ENCODE measurements at regions not wholly inside any gene's neighbourhood (a gene's known extent, or its start where the extent isn't known, plus 50 kb on each side); places are given as distances from the start of the nearest gene placed in this dataset.

DNA sequence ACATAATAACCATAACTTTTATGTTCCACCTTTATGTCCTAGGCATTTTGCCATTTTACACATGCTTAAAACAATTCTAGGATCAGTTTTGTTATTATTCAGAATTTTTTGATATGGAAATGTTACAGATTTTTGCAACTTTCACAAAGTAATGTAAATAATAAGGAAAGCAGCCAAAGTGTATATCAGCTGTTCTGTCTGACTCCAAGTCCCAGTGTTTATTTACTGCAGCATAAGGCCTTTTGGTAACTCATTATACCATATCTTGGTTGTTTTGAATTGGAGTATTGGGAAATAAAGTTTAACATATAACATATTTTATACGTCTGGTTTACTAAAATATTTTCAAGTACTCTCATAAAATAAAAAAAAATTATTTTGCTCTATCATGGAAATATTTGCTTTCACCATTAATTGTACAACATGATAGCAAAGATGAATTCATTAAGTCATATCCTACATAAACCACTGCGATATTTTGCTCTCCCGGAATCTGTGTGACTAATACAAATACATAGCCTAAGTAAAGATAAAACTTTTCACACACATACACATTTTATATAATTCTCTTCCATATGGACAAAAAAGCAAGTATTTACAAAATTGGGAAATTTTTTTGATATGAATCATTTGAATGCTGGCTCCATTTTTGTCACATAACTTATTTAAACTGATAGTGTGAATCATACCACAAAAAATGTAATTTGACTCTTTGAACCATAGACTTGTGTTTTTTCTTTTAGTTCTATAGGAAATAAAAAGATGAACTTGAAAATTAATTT lies 399.0 kb downstream of the PABPC4L start:
- DNase-seq (ENCODE audit: low read depth, low spot score): no peak
- no peaks in the 10 kb centered on the region for H3K36me3 ChIP-seq (ENCODE audit: insufficient read depth, insufficient read length, low read length)
- no peak overlapping the region for H3K9ac ChIP-seq (ENCODE audit: insufficient read length, low read depth)
- TF ChIP-seq YY1 (IDR thresholded peaks at IDR 0.05; ENCODE audit: insufficient read depth, insufficient read length) (no peak), ZNF274 (IDR thresholded peaks at IDR 0.05; ENCODE audit: low read depth, low read length) (no peak), SUZ12 (IDR thresholded peaks at IDR 0.05; ENCODE audit: extremely low read depth, insufficient read depth, insufficient read length) (no peak)
- H3K9me3 ChIP-seq (ENCODE audit: insufficient read depth, low read length): no peaks in the 10 kb centered on the region
- H3K4me1 ChIP-seq (ENCODE audit: insufficient read depth, insufficient read length): no peaks in the 10 kb centered on the region
- no peak overlapping the region for H3K4me3 ChIP-seq (ENCODE audit: insufficient read length, low read depth)
- H3K27me3 ChIP-seq (ENCODE audit: insufficient read depth, insufficient read length): no peaks in the 10 kb centered on the region

GRCh38 chr4:133801883-133802282 lies 399.7 kb downstream of the PABPC4L start:
- TF ChIP-seq SUZ12 (IDR thresholded peaks at IDR 0.05; ENCODE audit: extremely low read depth, insufficient read depth, insufficient read length) (no peak), ZNF274 (IDR thresholded peaks at IDR 0.05; ENCODE audit: low read depth, low read length) (no peak), YY1 (IDR thresholded peaks at IDR 0.05; ENCODE audit: insufficient read depth, insufficient read length) (no peak)
- no peaks in the 10 kb centered on the region for H3K4me1 ChIP-seq (ENCODE audit: insufficient read depth, insufficient read length)
- peak; percentile 8 for DNase-seq (ENCODE audit: low read depth, low spot score)

GRCh38 chr4:133800966-133801365 lies 400.6 kb downstream of the PABPC4L start:
- Histone ChIP-seq H3K4me1 (ENCODE audit: insufficient read depth, insufficient read length) (no peaks in the 10 kb centered on the region), H3K4me3 (ENCODE audit: insufficient read length, low read depth) (no peak overlapping the region), H3K9ac (ENCODE audit: insufficient read length, low read depth) (no peak overlapping the region), H3K27me3 (ENCODE audit: insufficient read depth, insufficient read length) (no peaks in the 10 kb centered on the region), H3K36me3 (ENCODE audit: insufficient read depth, insufficient read length, low read length) (no peaks in the 10 kb centered on the region), H3K9me3 (ENCODE audit: insufficient read depth, low read length) (no peaks in the 10 kb centered on the region)
- TF ChIP-seq YY1 (IDR thresholded peaks at IDR 0.05; ENCODE audit: insufficient read depth, insufficient read length): no peak
- TF ChIP-seq SUZ12 (IDR thresholded peaks at IDR 0.05; ENCODE audit: extremely low read depth, insufficient read depth, insufficient read length): no peak
- no peak for TF ChIP-seq ZNF274 (IDR thresholded peaks at IDR 0.05; ENCODE audit: low read depth, low read length)
- DNase-seq (ENCODE audit: low read depth, low spot score): no peak

More at GRCh38 chr4:133801883-133802282, 399.7 kb downstream of the PABPC4L start:
- Histone ChIP-seq H3K9me3 (ENCODE audit: insufficient read depth, low read length) (no peaks in the 10 kb centered on the region), H3K9ac (ENCODE audit: insufficient read length, low read depth) (no peak overlapping the region), H3K36me3 (ENCODE audit: insufficient read depth, insufficient read length, low read length) (no peaks in the 10 kb centered on the region), H3K4me3 (ENCODE audit: insufficient read length, low read depth) (no peak overlapping the region), H3K27me3 (ENCODE audit: insufficient read depth, insufficient read length) (no peaks in the 10 kb centered on the region)

DNA sequence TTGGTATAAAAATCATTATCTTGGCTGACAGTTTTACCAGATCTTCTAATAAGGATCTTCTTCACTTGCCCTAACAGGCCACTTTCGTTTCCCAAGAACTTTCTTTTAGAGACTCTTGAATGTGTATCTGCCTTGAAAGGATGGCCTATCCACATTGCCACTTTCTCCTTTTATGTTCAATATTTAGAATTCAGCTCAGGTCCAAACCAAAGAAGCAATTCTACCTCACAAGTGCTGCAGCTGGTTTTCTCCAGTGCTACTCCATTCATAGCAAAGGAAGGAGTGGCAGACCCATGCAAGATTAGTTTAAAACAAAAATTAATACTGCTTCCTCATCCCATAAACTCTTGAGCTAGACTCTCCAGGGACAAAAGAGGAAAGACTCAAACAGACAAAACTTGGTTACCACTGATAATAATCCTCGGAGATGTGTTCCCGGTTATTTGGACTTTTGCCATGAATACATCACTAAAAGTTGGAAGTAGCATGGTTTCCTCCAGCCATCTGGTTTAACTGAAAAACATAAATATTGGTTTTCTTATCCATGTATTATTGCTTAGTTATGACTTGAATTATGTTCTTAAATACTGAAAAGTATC lies 401.8 kb downstream of the PABPC4L start:
- Histone ChIP-seq H3K4me3 (ENCODE audit: insufficient read length, low read depth) (no peak overlapping the region), H3K36me3 (ENCODE audit: insufficient read depth, insufficient read length, low read length) (no peaks in the 10 kb centered on the region)

DNA sequence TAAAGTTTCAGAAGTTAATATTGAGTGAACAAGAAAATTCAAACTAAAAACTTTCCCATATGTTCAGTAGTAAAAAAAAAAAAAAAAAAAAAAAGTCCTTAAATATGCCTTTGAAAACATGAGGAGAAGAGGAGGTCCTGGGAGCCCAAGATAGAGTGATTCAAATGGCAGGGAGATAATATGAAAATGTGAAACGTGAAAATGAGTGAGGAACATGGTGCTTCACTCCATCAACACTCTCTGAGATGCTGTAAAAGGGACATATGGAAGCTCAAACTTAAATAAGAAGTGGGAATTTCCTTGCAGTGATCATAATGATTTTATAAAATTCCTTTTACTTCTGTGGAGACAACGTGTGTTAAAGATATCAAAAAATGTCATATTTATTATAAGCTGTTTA lies 423.9 kb downstream of the PABPC4L start:
- no peak overlapping the region for H3K4me3 ChIP-seq (ENCODE audit: insufficient read length, low read depth)
- H3K4me1 ChIP-seq (ENCODE audit: insufficient read depth, insufficient read length): no peaks in the 10 kb centered on the region
- H3K27me3 ChIP-seq (ENCODE audit: insufficient read depth, insufficient read length): no peaks in the 10 kb centered on the region
- no peak for DNase-seq (ENCODE audit: low read depth, low spot score)
- H3K9me3 ChIP-seq (ENCODE audit: insufficient read depth, low read length): no peaks in the 10 kb centered on the region
- H3K9ac ChIP-seq (ENCODE audit: insufficient read length, low read depth): no peak overlapping the region
- H3K36me3 ChIP-seq (ENCODE audit: insufficient read depth, insufficient read length, low read length): no peaks in the 10 kb centered on the region
- TF ChIP-seq SUZ12 (IDR thresholded peaks at IDR 0.05; ENCODE audit: extremely low read depth, insufficient read depth, insufficient read length) (no peak), YY1 (IDR thresholded peaks at IDR 0.05; ENCODE audit: insufficient read depth, insufficient read length) (no peak), ZNF274 (IDR thresholded peaks at IDR 0.05; ENCODE audit: low read depth, low read length) (no peak)

More for the DNA sequence above, 401.8 kb downstream of the PABPC4L start:
- no peaks in the 10 kb centered on the region for H3K9me3 ChIP-seq (ENCODE audit: insufficient read depth, low read length)
- no peaks in the 10 kb centered on the region for H3K27me3 ChIP-seq (ENCODE audit: insufficient read depth, insufficient read length)
- DNase-seq (ENCODE audit: low read depth, low spot score): no peak
- no peaks in the 10 kb centered on the region for H3K4me1 ChIP-seq (ENCODE audit: insufficient read depth, insufficient read length)
- H3K9ac ChIP-seq (ENCODE audit: insufficient read length, low read depth): no peak overlapping the region
- TF ChIP-seq SUZ12 (IDR thresholded peaks at IDR 0.05; ENCODE audit: extremely low read depth, insufficient read depth, insufficient read length): no peak
- no peak for TF ChIP-seq ZNF274 (IDR thresholded peaks at IDR 0.05; ENCODE audit: low read depth, low read length)

GRCh38 chr4:133776961-133777360 lies 424.6 kb downstream of the PABPC4L start:
- H3K36me3 ChIP-seq (ENCODE audit: insufficient read depth, insufficient read length, low read length): no peaks in the 10 kb centered on the region
- no peaks in the 10 kb centered on the region for H3K4me1 ChIP-seq (ENCODE audit: insufficient read depth, insufficient read length)
- no peak for DNase-seq (ENCODE audit: low read depth, low spot score)
- H3K4me3 ChIP-seq (ENCODE audit: insufficient read length, low read depth): no peak overlapping the region
- H3K9me3 ChIP-seq (ENCODE audit: insufficient read depth, low read length): no peaks in the 10 kb centered on the region
- no peaks in the 10 kb centered on the region for H3K27me3 ChIP-seq (ENCODE audit: insufficient read depth, insufficient read length)
- TF ChIP-seq YY1 (IDR thresholded peaks at IDR 0.05; ENCODE audit: insufficient read depth, insufficient read length) (no peak), ZNF274 (IDR thresholded peaks at IDR 0.05; ENCODE audit: low read depth, low read length) (no peak), SUZ12 (IDR thresholded peaks at IDR 0.05; ENCODE audit: extremely low read depth, insufficient read depth, insufficient read length) (no peak)
- no peak overlapping the region for H3K9ac ChIP-seq (ENCODE audit: insufficient read length, low read depth)

DNA sequence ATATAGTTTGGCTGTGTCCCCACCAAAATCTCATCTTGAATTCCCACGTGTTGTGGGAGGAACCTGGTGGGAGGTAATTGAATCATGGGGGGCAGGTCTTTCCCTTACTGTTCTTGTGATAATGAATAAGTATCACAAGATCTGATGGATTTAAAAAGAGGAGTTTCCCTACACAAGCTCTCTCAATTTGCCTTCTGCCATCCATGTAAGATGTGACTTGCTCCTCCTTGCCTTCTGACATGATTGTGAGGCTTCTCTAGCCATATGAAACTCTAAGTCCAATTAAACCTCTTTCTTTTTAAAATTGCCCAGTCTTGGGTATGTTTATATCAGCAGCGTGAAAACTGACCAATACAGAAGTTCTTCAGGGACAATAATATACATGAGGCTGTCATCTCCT lies 425.1 kb downstream of the PABPC4L start:
- Histone ChIP-seq H3K4me1 (ENCODE audit: insufficient read depth, insufficient read length) (no peaks in the 10 kb centered on the region), H3K36me3 (ENCODE audit: insufficient read depth, insufficient read length, low read length) (no peaks in the 10 kb centered on the region), H3K9ac (ENCODE audit: insufficient read length, low read depth) (no peak overlapping the region), H3K27me3 (ENCODE audit: insufficient read depth, insufficient read length) (no peaks in the 10 kb centered on the region), H3K9me3 (ENCODE audit: insufficient read depth, low read length) (peaks cover 4% of the 10 kb centered on the region; the same call in 1 of the 2 replicates), H3K4me3 (ENCODE audit: insufficient read length, low read depth) (no peak overlapping the region)
- DNase-seq (ENCODE audit: low read depth, low spot score): no peak
- no peak for TF ChIP-seq SUZ12 (IDR thresholded peaks at IDR 0.05; ENCODE audit: extremely low read depth, insufficient read depth, insufficient read length)
- TF ChIP-seq YY1 (IDR thresholded peaks at IDR 0.05; ENCODE audit: insufficient read depth, insufficient read length): no peak
- TF ChIP-seq ZNF274 (IDR thresholded peaks at IDR 0.05; ENCODE audit: low read depth, low read length): no peak
